ENCODE measurements at regions not wholly inside any gene's neighbourhood (a gene's known extent, or its start where the extent isn't known, plus 50 kb on each side); places are given as distances from the start of the nearest gene placed in this dataset.

GRCh38 chr11:87879118-87879517 lies 296.1 kb downstream of the RAB38 start (continued):
- TF ChIP-seq ZNF416 (CRISPR knock-in tag; IDR thresholded peaks at IDR 0.05) (no peak), ZNF425 (CRISPR knock-in tag; conservative IDR thresholded peaks at IDR 0.05) (no peak)
- TF ChIP-seq, protein P1, sequence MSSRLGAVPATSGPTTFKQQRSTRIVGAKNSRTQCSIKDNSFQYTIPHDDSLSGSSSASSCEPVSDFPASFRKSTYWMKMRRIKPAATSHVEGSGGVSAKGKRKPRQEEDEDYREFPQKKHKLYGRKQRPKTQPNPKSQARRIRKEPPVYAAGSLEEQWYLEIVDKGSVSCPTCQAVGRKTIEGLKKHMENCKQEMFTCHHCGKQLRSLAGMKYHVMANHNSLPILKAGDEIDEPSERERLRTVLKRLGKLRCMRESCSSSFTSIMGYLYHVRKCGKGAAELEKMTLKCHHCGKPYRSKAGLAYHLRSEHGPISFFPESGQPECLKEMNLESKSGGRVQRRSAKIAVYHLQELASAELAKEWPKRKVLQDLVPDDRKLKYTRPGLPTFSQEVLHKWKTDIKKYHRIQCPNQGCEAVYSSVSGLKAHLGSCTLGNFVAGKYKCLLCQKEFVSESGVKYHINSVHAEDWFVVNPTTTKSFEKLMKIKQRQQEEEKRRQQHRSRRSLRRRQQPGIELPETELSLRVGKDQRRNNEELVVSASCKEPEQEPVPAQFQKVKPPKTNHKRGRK (CRISPR knock-in tag; IDR thresholded peaks at IDR 0.05; ENCODE audit: borderline replicate concordance): no peak

GRCh38 chr11:87878373-87878825 lies 296.8 kb downstream of the RAB38 start:
- Mint-ChIP-seq H3K27me3 (ENCODE audit: low read depth) (no peaks in the 10 kb centered on the region), H3K27ac (no peak overlapping the region), H3K36me3 (no peaks in the 10 kb centered on the region), H3K4me3 (no peak overlapping the region), H3K4me1 (peaks cover 13% of the 10 kb centered on the region), H3K9me3 (no peaks in the 10 kb centered on the region)
- DNase-seq (ENCODE audit: low spot score) (no peak), ATAC-seq (peak; percentile 77)
- ChIA-PET CTCF (interaction anchor here (0.6 to 2.0 kb wide), 20 partner anchors 9 to 673 kb away, joined by 3 to 9 read pairs (median 4); no protein-coding TSS in a partner anchor), POLR2A (no interaction called here)
- TF ChIP-seq CTCF (IDR thresholded peaks at IDR 0.05) (peak; percentile 32; the same call in 1 of the 2 replicates), HMGA2 (CRISPR knock-in tag; IDR thresholded peaks at IDR 0.05) (no peak)

GRCh38 chr11:87871056-87871455 lies 304.2 kb downstream of the RAB38 start:
- DNase-seq (ENCODE audit: low spot score): no peak
- Mint-ChIP-seq H3K27me3 (ENCODE audit: low read depth) (no peaks in the 10 kb centered on the region), H3K4me3 (no peak overlapping the region), H3K27ac (no peak overlapping the region), H3K9me3 (no peaks in the 10 kb centered on the region), H3K36me3 (no peaks in the 10 kb centered on the region), H3K4me1 (no peaks in the 10 kb centered on the region)
- CTCF ChIA-PET: no interaction called here
- POLR2A ChIA-PET: no interaction called here
- no peak for ATAC-seq
- no peak for TF ChIP-seq ATF1 (CRISPR knock-in tag; IDR thresholded peaks at IDR 0.05)
- TF ChIP-seq RELA (CRISPR knock-in tag; IDR thresholded peaks at IDR 0.05; ENCODE audit: borderline replicate concordance): no peak
- TF ChIP-seq, protein P2, sequence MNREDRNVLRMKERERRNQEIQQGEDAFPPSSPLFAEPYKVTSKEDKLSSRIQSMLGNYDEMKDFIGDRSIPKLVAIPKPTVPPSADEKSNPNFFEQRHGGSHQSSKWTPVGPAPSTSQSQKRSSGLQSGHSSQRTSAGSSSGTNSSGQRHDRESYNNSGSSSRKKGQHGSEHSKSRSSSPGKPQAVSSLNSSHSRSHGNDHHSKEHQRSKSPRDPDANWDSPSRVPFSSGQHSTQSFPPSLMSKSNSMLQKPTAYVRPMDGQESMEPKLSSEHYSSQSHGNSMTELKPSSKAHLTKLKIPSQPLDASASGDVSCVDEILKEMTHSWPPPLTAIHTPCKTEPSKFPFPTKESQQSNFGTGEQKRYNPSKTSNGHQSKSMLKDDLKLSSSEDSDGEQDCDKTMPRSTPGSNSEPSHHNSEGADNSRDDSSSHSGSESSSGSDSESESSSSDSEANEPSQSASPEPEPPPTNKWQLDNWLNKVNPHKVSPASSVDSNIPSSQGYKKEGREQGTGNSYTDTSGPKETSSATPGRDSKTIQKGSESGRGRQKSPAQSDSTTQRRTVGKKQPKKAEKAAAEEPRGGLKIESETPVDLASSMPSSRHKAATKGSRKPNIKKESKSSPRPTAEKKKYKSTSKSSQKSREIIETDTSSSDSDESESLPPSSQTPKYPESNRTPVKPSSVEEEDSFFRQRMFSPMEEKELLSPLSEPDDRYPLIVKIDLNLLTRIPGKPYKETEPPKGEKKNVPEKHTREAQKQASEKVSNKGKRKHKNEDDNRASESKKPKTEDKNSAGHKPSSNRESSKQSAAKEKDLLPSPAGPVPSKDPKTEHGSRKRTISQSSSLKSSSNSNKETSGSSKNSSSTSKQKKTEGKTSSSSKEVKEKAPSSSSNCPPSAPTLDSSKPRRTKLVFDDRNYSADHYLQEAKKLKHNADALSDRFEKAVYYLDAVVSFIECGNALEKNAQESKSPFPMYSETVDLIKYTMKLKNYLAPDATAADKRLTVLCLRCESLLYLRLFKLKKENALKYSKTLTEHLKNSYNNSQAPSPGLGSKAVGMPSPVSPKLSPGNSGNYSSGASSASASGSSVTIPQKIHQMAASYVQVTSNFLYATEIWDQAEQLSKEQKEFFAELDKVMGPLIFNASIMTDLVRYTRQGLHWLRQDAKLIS (CRISPR knock-in tag; IDR thresholded peaks at IDR 0.05; ENCODE audit: borderline replicate concordance): no peak
- TF ChIP-seq ZNF532 (CRISPR knock-in tag; IDR thresholded peaks at IDR 0.05; ENCODE audit: borderline replicate concordance): no peak
- no peak for TF ChIP-seq ZNF423 (CRISPR knock-in tag; IDR thresholded peaks at IDR 0.05)
- TF ChIP-seq FOXJ3 (CRISPR knock-in tag; IDR thresholded peaks at IDR 0.05; ENCODE audit: borderline replicate concordance): no peak
- TF ChIP-seq, protein P3, sequence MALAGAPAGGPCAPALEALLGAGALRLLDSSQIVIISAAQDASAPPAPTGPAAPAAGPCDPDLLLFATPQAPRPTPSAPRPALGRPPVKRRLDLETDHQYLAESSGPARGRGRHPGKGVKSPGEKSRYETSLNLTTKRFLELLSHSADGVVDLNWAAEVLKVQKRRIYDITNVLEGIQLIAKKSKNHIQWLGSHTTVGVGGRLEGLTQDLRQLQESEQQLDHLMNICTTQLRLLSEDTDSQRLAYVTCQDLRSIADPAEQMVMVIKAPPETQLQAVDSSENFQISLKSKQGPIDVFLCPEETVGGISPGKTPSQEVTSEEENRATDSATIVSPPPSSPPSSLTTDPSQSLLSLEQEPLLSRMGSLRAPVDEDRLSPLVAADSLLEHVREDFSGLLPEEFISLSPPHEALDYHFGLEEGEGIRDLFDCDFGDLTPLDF (CRISPR knock-in tag; IDR thresholded peaks at IDR 0.05): no peak
- TF ChIP-seq PRRX2 (CRISPR knock-in tag; IDR thresholded peaks at IDR 0.05): no peak
- no peak for TF ChIP-seq FOXK1 (CRISPR knock-in tag; IDR thresholded peaks at IDR 0.05)
